GM19467 (cell line): ENCODE measurements at regions not wholly inside any gene's neighbourhood (a gene's known extent, or its start where the extent isn't known, plus 50 kb on each side); places are given as distances from the start of the nearest gene placed in this dataset.
"Not testable (repeated sequence)": the region's sequence is repeated elsewhere in the genome, so short reads cannot be mapped to it uniquely, and the experiment has no call there.

Experiments
- ATAC-seq: cut with Tn5 transposase; IDR thresholded peaks from one replicate; pipeline ENCODE4 v1.9.1; 2021; ENCODE audit warnings: mild to moderate bottlenecking, moderate library complexity; ENCODE audit not compliant: unreplicated experiment

- no peak for ATAC-seq
These were observed 692.9 kb upstream of the HS6ST1 start for GRCh38 chr2:129011466-129012061.

GRCh38 chr2:129014432-129014831 is 695.8 kb upstream of the HS6ST1 start:
- no peak for ATAC-seq

GRCh38 chr2:129015397-129016285 is 697.0 kb upstream of the HS6ST1 start:
- ATAC-seq: no peak

GRCh38 chr2:129016972-129017371 is 698.3 kb upstream of the HS6ST1 start:
- no peak for ATAC-seq

GRCh38 chr2:129024796-129025195 is 706.1 kb upstream of the HS6ST1 start:
- ATAC-seq: no peak

- ATAC-seq: no peak
These were observed 717.3 kb upstream of the HS6ST1 start for GRCh38 chr2:129035992-129036391.

- not testable (repeated sequence) for ATAC-seq
These were observed 725.0 kb upstream of the HS6ST1 start for GRCh38 chr2:129043677-129044076.

- not testable (repeated sequence) for ATAC-seq
These were observed 727.8 kb upstream of the HS6ST1 start for GRCh38 chr2:129046475-129046874.

GRCh38 chr2:129050101-129050500 is 731.4 kb upstream of the HS6ST1 start:
- ATAC-seq: no peak

- no peak for ATAC-seq
These were observed 736.6 kb upstream of the HS6ST1 start for GRCh38 chr2:129055242-129055641.

- ATAC-seq: no peak
These were observed 737.2 kb upstream of the HS6ST1 start for GRCh38 chr2:129055824-129056223.

GRCh38 chr2:129056309-129056958 is 737.8 kb upstream of the HS6ST1 start:
- no peak for ATAC-seq

- ATAC-seq: no peak
These were observed 738.3 kb upstream of the HS6ST1 start for GRCh38 chr2:129056959-129057317.

- no peak for ATAC-seq
These were observed 740.3 kb upstream of the HS6ST1 start for GRCh38 chr2:129058981-129059380.

- no peak for ATAC-seq
These were observed 740.8 kb upstream of the HS6ST1 start for GRCh38 chr2:129059476-129059875.

- no peak for ATAC-seq
These were observed 742.6 kb upstream of the HS6ST1 start for GRCh38 chr2:129061069-129061768.

- ATAC-seq: no peak
These were observed 743.1 kb upstream of the HS6ST1 start for GRCh38 chr2:129061769-129062121.

- no peak for ATAC-seq
These were observed 743.7 kb upstream of the HS6ST1 start for GRCh38 chr2:129062146-129062912.

- no peak for ATAC-seq
These were observed 748.4 kb upstream of the HS6ST1 start for GRCh38 chr2:129067070-129067469.

- no peak for ATAC-seq
These were observed 749.3 kb upstream of the HS6ST1 start for GRCh38 chr2:129067953-129068352.

GRCh38 chr2:129068543-129068942 is 749.9 kb upstream of the HS6ST1 start:
- no peak for ATAC-seq
